AG09309 (cell line): ENCODE measurements at regions not wholly inside any gene's neighbourhood (a gene's known extent, or its start where the extent isn't known, plus 50 kb on each side); places are given as distances from the start of the nearest gene placed in this dataset.

Experiments used
- DNase-seq: peaks from one replicate; pipeline ENCODE4 v3.0.0-alpha.2; 2010; ENCODE audit warnings: low read depth
- H3K4me3 ChIP-seq: 2 replicates; pipeline ENCODE4 v1.5.1; 2011; ENCODE audit warnings: mild to moderate bottlenecking, low read depth, low read length, moderate library complexity; ENCODE audit not compliant: control insufficient read depth
- TF ChIP-seq, protein P1 (sequence below): IDR thresholded peaks from 2 replicates; pipeline ENCODE4 v1.5.1; 2011; ENCODE audit warnings: mild to moderate bottlenecking, low read depth, low read length, inconsistent platforms; ENCODE audit not compliant: insufficient read depth, control insufficient read depth; ENCODE audit errors: missing control alignments

DNA sequence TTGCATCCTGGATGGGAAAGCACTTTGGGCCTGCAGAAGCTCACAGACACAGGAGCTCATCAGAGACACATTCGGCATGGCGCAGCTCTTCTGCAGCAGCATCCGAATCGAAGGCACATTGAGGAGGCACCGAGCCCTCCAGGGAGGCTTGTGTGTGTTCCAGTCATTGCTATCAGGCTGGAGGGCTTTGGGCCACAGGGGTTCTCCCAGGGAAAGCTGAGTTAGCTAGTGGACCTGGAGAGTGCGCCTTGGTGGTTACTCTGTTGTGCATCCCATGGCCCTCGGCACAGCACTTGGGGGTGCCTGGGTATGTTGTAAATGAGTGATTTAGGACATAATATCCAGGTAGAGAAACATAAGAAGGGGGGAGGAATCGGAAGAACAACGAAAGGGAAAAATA is 388.7 kb upstream of the RNF32 start:
- H3K4me3 ChIP-seq: no peak overlapping the region
- TF ChIP-seq, protein P1, sequence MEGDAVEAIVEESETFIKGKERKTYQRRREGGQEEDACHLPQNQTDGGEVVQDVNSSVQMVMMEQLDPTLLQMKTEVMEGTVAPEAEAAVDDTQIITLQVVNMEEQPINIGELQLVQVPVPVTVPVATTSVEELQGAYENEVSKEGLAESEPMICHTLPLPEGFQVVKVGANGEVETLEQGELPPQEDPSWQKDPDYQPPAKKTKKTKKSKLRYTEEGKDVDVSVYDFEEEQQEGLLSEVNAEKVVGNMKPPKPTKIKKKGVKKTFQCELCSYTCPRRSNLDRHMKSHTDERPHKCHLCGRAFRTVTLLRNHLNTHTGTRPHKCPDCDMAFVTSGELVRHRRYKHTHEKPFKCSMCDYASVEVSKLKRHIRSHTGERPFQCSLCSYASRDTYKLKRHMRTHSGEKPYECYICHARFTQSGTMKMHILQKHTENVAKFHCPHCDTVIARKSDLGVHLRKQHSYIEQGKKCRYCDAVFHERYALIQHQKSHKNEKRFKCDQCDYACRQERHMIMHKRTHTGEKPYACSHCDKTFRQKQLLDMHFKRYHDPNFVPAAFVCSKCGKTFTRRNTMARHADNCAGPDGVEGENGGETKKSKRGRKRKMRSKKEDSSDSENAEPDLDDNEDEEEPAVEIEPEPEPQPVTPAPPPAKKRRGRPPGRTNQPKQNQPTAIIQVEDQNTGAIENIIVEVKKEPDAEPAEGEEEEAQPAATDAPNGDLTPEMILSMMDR: no peak
- no peak for DNase-seq

DNA sequence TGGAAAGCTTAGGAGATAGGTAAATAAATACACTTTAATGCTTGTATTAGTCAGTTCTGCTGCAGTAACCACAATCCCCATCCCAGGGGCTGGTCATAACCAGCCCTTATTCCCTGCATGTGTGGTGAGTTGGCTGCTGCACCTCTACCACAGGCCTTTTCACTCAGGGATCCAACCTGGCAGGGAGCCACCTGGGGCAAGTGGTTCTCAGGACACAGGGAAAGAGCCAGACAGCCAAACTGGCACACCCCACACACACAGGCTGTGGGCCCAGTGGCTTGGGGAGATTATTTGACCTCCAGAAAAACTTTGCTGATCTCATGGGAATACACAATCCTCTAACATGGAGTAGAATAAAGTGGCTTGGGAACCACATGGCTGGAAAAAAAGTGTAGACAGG is 400.0 kb upstream of the RNF32 start:
- no peak overlapping the region for H3K4me3 ChIP-seq
- TF ChIP-seq, protein P1: no peak
- DNase-seq: no peak

- H3K4me3 ChIP-seq: no peak overlapping the region
- DNase-seq: no peak
- TF ChIP-seq, protein P1: no peak
Observed at GRCh38 chr7:156238366-156239133, 402.0 kb upstream of the RNF32 start.

DNA sequence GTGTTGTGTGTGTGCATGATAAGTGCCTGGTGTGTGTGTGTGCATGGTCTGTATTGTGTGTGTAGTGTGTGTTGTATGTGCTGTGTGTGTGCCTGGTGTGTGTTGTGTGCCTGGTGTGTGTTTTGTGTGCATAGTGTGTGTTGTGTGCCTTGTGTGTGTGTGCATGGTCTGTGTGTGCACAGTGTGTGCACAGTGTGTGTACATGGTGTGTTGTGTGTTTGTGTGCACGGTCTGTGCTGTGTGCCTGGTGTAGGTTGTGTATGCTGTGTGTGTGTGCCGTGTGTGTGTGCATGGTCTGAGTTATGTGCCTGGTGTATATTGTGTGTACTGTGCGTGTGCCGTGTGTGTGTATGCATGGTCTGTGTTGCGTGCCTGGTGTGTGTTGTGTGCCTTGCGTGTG is 403.0 kb upstream of the RNF32 start:
- H3K4me3 ChIP-seq: no peak overlapping the region
- DNase-seq: no peak
- TF ChIP-seq, protein P1: no peak

GRCh38 chr7:156236936-156237599 is 403.5 kb upstream of the RNF32 start:
- DNase-seq: no peak
- H3K4me3 ChIP-seq: no peak overlapping the region
- TF ChIP-seq, protein P1: no peak

- no peak overlapping the region for H3K4me3 ChIP-seq
- no peak for DNase-seq
- TF ChIP-seq, protein P1: no peak
Observed at GRCh38 chr7:156236181-156236889, 404.2 kb upstream of the RNF32 start.
